ENCODE measurements at regions not wholly inside any gene's neighbourhood (a gene's known extent, or its start where the extent isn't known, plus 50 kb on each side); places are given as distances from the start of the nearest gene placed in this dataset.
"Not testable (repeated sequence)": the region's sequence is repeated elsewhere in the genome, so short reads cannot be mapped to it uniquely, and the experiment has no call there.

DNA sequence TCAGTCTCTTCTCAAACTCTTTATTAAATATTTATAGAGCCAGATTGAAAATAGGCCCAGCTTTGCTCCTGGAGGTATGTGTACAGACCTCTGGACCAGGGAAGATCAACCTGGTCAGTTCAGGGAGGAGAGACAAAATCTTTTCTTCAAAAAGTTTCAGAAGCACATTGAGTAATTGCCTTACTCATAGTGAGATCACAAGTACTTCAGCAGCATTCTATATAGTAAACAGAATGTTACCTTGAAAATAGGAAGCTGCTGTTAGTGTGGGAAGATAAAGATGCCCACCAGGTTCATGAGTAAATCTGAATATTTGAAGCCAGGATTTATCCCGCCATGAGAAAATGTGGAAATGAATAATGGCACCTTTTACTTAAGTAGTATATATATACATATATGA, 665.9 kb upstream of the CITED2 start:
- no peak for DNase-seq (ENCODE audit: low read depth)

GRCh38 chr6:140039364-140039763, 664.9 kb upstream of the CITED2 start:
- no peak for DNase-seq (ENCODE audit: low read depth)

- DNase-seq (ENCODE audit: low read depth) = no peak
Measured at GRCh38 chr6:140036196-140036595, 661.7 kb upstream of the CITED2 start.

DNA sequence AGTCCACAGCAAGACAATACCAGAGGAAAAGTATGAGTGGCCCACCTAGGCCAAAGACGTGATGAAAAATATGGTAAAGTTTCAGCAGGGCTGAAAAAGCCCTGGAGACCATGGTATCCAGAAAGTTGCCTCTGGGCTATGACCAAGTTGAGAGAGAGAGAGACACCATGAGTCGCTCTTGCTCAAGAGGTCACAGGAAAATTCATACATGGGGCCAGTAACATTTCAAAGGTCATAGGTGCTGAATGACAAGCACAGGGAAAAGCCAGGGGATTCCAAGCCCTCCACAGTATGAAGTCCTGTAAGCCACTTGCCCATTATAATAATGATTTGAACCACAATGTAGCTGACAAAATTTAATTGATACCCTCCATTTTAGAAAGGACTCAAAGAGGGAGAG, 657.7 kb upstream of the CITED2 start:
- no peak for DNase-seq (ENCODE audit: low read depth)

GRCh38 chr6:140029551-140029950, 655.1 kb upstream of the CITED2 start:
- no peak for DNase-seq (ENCODE audit: low read depth)

DNA sequence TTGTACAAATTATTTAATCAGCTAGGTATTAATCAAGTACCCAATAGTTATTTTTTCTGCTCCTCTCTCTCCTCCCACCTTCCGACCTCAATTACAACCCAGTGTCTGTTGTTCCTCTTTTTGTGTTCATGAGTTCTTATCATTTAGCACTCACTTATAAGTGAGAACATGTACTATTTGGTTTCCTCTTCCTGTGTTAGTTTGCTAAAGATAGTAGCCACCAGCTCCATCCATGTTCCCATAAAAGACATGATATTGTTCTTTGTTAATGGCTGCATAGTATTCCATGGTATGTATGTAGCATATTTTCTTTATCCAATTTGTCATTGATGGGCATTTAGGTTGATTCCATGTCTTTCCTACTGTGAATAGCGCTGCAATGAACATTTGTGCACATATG, 652.8 kb upstream of the CITED2 start:
- no peak for DNase-seq (ENCODE audit: low read depth)

DNA sequence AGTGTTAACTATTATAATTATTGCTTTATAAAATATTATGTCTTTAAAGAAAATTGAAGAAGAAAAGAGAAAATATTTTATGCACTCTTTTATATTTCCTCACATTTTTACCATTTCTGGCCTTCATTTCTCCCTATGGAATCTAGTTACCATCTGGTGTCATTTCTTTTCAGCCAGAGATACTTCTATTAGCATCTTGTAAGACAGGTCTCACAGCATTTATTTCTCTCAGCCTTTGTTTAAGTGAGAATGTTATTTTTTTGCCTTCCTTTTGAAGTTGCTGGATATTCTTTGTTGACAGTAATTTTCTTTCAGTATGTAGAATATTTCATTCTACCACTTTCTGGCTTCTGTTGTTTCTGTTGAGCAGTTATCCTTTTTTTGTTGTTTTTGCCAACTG, 652.1 kb upstream of the CITED2 start:
- no peak for DNase-seq (ENCODE audit: low read depth)

DNA sequence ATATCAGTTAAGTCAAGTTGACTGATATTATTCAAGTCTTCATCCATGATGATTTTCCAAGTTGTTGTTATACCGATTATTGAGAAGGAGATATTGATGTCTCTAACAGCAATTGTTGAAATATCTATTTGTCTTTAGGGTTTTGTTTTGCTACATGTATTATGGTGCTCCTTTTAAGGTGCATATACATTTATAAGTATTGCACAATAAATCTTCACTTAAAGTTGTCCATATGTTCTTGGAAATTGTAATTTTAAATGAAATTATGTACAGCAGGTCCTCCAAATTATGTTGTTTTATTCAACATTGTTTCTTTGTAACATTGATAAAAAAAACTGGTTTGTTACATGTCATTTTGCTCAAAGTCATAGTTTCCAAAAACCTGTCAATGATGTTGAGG, 650.7 kb upstream of the CITED2 start:
- DNase-seq (ENCODE audit: low read depth) = no peak

GRCh38 chr6:140020207-140020791, 645.9 kb upstream of the CITED2 start:
- no peak for DNase-seq (ENCODE audit: low read depth)

DNA sequence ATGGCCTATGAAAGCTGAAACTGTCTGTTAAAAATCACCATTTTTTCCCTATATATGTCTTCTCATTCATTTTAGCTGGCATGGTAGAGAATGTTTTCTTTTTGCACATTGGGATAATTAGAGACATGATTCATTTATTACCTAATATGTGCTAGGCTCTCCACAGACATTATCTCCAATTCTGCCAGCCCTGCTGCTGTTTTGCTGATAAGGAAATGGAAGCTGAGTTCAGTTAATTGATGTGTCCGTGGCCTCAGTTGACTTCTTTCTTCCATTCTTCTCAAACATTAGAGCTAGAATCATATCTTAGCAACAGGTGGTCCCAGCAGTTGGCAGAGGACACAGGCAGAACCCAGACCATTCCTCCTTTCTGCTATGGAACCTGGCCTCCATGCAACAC, 644.1 kb upstream of the CITED2 start:
- DNase-seq (ENCODE audit: low read depth) = no peak

- DNase-seq (ENCODE audit: low read depth) = no peak
Measured at GRCh38 chr6:140017470-140017869, 643.0 kb upstream of the CITED2 start.

- DNase-seq (ENCODE audit: low read depth) = no peak
Measured at GRCh38 chr6:140012150-140012549, 637.7 kb upstream of the CITED2 start.

- DNase-seq (ENCODE audit: low read depth) = no peak
Measured at GRCh38 chr6:140011537-140011936, 637.1 kb upstream of the CITED2 start.

GRCh38 chr6:140009286-140009685, 634.8 kb upstream of the CITED2 start:
- DNase-seq (ENCODE audit: low read depth) = no peak

GRCh38 chr6:140007525-140007924, 633.1 kb upstream of the CITED2 start:
- no peak for DNase-seq (ENCODE audit: low read depth)

- DNase-seq (ENCODE audit: low read depth) = no peak
Measured at GRCh38 chr6:140003217-140003616, 628.8 kb upstream of the CITED2 start.

DNA sequence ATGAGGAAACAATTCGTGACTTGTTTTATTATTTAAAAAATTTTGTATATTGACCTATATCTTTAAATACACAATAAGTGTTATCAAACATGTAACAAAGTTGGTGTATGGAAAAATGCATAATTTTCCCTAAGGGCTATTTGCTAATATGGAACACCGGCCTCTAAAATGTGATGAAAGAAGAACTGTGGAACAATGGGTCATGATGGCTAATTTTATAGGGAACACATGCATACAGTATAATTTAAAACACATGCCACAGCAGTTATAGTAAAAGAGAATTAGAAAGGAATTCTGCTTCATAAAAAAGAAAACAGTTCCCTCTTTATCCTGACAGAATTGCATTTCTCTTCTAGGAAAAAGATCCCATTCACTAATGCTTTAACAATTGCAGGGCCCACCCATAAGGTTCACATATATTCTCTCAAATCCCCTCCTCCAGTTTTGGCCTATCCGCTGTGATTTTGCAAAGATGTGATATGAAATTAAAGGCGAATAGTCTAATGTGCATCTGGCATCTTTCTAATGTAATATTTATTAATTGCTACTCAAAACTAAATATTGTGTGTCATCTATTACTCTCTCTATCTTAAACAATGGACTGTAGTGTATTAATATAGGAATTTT, 628.1 kb upstream of the CITED2 start:
- DNase-seq (ENCODE audit: low read depth) = peak; percentile 66

- peak; percentile 55 for DNase-seq (ENCODE audit: low read depth)
Measured at GRCh38 chr6:140001821-140002341, 627.4 kb upstream of the CITED2 start.

GRCh38 chr6:140001005-140001404, 626.6 kb upstream of the CITED2 start:
- no peak for DNase-seq (ENCODE audit: low read depth)

GRCh38 chr6:139999661-140000060, 625.2 kb upstream of the CITED2 start:
- DNase-seq (ENCODE audit: low read depth) = not testable (repeated sequence)

DNA sequence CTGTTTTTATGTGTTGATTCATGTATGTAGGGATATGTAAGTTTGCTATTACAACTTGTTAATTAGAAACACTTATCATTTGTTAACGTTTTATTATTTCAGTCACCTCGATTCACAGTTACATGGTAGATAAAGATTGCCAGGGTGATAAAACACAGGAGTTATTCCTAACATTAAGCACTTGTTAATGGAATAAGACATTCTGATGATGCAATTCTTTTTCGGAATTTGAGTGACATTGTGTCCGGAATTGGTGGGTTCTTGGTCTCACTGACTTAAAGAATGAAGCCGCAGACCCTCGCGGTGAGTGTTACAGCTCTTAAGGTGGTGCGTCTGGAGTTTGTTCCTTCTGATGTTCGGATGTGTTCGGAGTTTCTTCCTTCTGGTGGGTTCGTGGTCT, 624.0 kb upstream of the CITED2 start:
- not testable (repeated sequence) for DNase-seq (ENCODE audit: low read depth)

DNA sequence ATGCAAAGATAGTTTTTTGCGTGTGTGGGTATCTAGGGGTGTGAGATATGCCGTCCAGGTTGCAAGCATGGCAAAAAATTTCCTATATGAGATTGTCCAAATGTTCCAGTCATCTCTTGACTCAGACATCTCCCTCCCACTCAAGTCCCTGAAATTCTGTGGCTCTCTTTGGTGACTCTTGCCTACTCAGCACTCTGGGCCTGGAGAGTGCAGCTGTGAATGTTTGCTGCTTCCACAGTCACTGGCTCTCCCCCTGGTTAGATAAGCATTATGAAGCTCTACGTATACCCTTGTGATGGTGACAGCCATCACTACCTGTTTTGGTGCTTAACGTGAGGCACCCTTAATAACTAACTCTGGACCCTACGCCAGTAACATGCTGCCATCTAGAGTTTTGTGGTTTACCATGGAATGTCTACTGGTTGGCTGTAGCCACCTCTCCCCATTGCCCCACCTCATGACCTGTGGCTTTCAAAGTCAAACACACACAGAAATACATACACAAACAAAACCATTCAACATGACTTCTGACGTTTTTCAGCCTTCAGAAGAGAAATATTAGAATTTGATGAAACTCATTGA, 621.9 kb upstream of the CITED2 start:
- DNase-seq (ENCODE audit: low read depth) = no peak

GRCh38 chr6:139994998-139995397, 620.5 kb upstream of the CITED2 start:
- no peak for DNase-seq (ENCODE audit: low read depth)

Data from GM04504 (cell line).